ENCODE measurements at regions not wholly inside any gene's neighbourhood (a gene's known extent, or its start where the extent isn't known, plus 50 kb on each side); places are given as distances from the start of the nearest gene placed in this dataset.

DNA sequence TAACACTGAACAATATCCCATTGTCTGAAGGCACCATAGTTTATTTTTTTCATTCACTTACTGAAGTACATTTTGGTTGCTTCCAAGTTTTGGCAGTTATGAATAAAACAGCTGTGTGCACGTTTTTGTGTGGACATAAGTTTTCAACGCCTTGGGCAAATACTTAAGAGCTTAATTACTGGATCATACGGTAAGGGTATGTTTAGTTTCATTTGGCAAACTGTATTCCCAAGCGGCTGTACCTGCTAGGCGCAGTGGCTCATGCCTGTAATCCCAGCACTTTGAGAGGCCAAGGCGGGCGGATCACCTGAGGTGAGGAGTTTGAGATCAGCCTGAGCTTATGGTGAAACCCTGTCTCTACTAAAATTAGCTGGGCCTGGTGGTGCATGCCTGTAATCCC is 63.7 kb upstream of the FAM120A start (continued):
- TF ChIP-seq, protein P1, sequence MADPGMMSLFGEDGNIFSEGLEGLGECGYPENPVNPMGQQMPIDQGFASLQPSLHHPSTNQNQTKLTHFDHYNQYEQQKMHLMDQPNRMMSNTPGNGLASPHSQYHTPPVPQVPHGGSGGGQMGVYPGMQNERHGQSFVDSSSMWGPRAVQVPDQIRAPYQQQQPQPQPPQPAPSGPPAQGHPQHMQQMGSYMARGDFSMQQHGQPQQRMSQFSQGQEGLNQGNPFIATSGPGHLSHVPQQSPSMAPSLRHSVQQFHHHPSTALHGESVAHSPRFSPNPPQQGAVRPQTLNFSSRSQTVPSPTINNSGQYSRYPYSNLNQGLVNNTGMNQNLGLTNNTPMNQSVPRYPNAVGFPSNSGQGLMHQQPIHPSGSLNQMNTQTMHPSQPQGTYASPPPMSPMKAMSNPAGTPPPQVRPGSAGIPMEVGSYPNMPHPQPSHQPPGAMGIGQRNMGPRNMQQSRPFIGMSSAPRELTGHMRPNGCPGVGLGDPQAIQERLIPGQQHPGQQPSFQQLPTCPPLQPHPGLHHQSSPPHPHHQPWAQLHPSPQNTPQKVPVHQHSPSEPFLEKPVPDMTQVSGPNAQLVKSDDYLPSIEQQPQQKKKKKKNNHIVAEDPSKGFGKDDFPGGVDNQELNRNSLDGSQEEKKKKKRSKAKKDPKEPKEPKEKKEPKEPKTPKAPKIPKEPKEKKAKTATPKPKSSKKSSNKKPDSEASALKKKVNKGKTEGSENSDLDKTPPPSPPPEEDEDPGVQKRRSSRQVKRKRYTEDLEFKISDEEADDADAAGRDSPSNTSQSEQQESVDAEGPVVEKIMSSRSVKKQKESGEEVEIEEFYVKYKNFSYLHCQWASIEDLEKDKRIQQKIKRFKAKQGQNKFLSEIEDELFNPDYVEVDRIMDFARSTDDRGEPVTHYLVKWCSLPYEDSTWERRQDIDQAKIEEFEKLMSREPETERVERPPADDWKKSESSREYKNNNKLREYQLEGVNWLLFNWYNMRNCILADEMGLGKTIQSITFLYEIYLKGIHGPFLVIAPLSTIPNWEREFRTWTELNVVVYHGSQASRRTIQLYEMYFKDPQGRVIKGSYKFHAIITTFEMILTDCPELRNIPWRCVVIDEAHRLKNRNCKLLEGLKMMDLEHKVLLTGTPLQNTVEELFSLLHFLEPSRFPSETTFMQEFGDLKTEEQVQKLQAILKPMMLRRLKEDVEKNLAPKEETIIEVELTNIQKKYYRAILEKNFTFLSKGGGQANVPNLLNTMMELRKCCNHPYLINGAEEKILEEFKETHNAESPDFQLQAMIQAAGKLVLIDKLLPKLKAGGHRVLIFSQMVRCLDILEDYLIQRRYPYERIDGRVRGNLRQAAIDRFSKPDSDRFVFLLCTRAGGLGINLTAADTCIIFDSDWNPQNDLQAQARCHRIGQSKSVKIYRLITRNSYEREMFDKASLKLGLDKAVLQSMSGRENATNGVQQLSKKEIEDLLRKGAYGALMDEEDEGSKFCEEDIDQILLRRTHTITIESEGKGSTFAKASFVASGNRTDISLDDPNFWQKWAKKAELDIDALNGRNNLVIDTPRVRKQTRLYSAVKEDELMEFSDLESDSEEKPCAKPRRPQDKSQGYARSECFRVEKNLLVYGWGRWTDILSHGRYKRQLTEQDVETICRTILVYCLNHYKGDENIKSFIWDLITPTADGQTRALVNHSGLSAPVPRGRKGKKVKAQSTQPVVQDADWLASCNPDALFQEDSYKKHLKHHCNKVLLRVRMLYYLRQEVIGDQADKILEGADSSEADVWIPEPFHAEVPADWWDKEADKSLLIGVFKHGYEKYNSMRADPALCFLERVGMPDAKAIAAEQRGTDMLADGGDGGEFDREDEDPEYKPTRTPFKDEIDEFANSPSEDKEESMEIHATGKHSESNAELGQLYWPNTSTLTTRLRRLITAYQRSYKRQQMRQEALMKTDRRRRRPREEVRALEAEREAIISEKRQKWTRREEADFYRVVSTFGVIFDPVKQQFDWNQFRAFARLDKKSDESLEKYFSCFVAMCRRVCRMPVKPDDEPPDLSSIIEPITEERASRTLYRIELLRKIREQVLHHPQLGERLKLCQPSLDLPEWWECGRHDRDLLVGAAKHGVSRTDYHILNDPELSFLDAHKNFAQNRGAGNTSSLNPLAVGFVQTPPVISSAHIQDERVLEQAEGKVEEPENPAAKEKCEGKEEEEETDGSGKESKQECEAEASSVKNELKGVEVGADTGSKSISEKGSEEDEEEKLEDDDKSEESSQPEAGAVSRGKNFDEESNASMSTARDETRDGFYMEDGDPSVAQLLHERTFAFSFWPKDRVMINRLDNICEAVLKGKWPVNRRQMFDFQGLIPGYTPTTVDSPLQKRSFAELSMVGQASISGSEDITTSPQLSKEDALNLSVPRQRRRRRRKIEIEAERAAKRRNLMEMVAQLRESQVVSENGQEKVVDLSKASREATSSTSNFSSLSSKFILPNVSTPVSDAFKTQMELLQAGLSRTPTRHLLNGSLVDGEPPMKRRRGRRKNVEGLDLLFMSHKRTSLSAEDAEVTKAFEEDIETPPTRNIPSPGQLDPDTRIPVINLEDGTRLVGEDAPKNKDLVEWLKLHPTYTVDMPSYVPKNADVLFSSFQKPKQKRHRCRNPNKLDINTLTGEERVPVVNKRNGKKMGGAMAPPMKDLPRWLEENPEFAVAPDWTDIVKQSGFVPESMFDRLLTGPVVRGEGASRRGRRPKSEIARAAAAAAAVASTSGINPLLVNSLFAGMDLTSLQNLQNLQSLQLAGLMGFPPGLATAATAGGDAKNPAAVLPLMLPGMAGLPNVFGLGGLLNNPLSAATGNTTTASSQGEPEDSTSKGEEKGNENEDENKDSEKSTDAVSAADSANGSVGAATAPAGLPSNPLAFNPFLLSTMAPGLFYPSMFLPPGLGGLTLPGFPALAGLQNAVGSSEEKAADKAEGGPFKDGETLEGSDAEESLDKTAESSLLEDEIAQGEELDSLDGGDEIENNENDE (IDR thresholded peaks at IDR 0.05; ENCODE audit: insufficient replicate concordance, low read length), result no peak
- TF ChIP-seq, protein P2, sequence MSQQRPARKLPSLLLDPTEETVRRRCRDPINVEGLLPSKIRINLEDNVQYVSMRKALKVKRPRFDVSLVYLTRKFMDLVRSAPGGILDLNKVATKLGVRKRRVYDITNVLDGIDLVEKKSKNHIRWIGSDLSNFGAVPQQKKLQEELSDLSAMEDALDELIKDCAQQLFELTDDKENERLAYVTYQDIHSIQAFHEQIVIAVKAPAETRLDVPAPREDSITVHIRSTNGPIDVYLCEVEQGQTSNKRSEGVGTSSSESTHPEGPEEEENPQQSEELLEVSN (IDR thresholded peaks at IDR 0.05), result no peak
- TF ChIP-seq BRCA1 (IDR thresholded peaks at IDR 0.05; ENCODE audit: low read depth, low read length) (no peak), RXRA (IDR thresholded peaks at IDR 0.05; ENCODE audit: insufficient read depth, low read depth, low read length) (no peak), SRF (IDR thresholded peaks at IDR 0.05; ENCODE audit: low read depth, low read length) (no peak), POLR2AphosphoS5 (IDR thresholded peaks at IDR 0.05; ENCODE audit: low read depth, low read length) (no peak), CHD2 (IDR thresholded peaks at IDR 0.05; ENCODE audit: low read length) (no peak)

Measured in H1 (cell line).